ENCODE measurements at regions not wholly inside any gene's neighbourhood (a gene's known extent, or its start where the extent isn't known, plus 50 kb on each side); places are given as distances from the start of the nearest gene placed in this dataset.

- Histone ChIP-seq H3K9me3 (no peaks in the 10 kb centered on the region), H3K4me1 (no peaks in the 10 kb centered on the region), H3K27ac (no peak overlapping the region), H3K4me3 (no peak overlapping the region), H3K27me3 (replicated peaks in 1 of 7) (no peaks in the 10 kb centered on the region), H3K36me3 (no peaks in the 10 kb centered on the region)
- no peak for DNase-seq
- TF ChIP-seq CTCF (IDR thresholded peaks at IDR 0.05 in 8 of 11, conservative IDR thresholded peaks at IDR 0.05 in 3 of 11) (no peak), POLR2AphosphoS5 (IDR thresholded peaks at IDR 0.05) (no peak), POLR2A (IDR thresholded peaks at IDR 0.05) (no peak)
- intact Hi-C loops (cut with DNase I; ENCODE audit: low total_unique reads): no loop called here
Measured at GRCh38 chr12:90226211-90226610, 517.6 kb upstream of the ATP2B1 start.

- Histone ChIP-seq H3K9me3 (no peaks in the 10 kb centered on the region), H3K4me1 (peaks cover 0 to 9% (median 0%) of the 10 kb centered on the region in 6 donors), H3K27me3 (replicated peaks in 1 of 7) (no peaks in the 10 kb centered on the region), H3K36me3 (no peaks in the 10 kb centered on the region), H3K4me3 (no peak overlapping the region), H3K27ac (no peak overlapping the region)
- no peak for DNase-seq
- 13 to 36% (median 23%) methylated on average over 1 of the region's 1 CpG for WGBS, 5 donors
- TF ChIP-seq POLR2A (IDR thresholded peaks at IDR 0.05) (no peak), POLR2AphosphoS5 (IDR thresholded peaks at IDR 0.05) (no peak), CTCF (IDR thresholded peaks at IDR 0.05 in 8 of 11, conservative IDR thresholded peaks at IDR 0.05 in 3 of 11) (no peak)
- intact Hi-C loops (cut with DNase I; ENCODE audit: low total_unique reads): no loop called here
Measured at GRCh38 chr12:90216815-90217214, 508.2 kb upstream of the ATP2B1 start.

GRCh38 chr12:90216020-90216552, 507.4 kb upstream of the ATP2B1 start:
- Histone ChIP-seq H3K27me3 (replicated peaks in 1 of 7) (no peaks in the 10 kb centered on the region), H3K4me3 (no peak overlapping the region), H3K4me1 (peaks cover 0 to 9% (median 0%) of the 10 kb centered on the region in 6 donors), H3K36me3 (no peaks in the 10 kb centered on the region), H3K27ac (no peak overlapping the region), H3K9me3 (no peaks in the 10 kb centered on the region)
- TF ChIP-seq POLR2A (IDR thresholded peaks at IDR 0.05) (no peak), CTCF (IDR thresholded peaks at IDR 0.05 in 8 of 11, conservative IDR thresholded peaks at IDR 0.05 in 3 of 11) (no peak), POLR2AphosphoS5 (IDR thresholded peaks at IDR 0.05) (no peak)
- intact Hi-C loops (cut with DNase I; ENCODE audit: low total_unique reads): no loop called here
- no peak for DNase-seq
- WGBS, 5 donors: 52 to 65% (median 58%) methylated on average over 3 of the region's 3 CpGs

GRCh38 chr12:90211017-90211416, 502.4 kb upstream of the ATP2B1 start:
- Histone ChIP-seq H3K4me1 (no peaks in the 10 kb centered on the region), H3K4me3 (no peak overlapping the region), H3K27ac (no peak overlapping the region), H3K27me3 (replicated peaks in 1 of 7) (no peaks in the 10 kb centered on the region), H3K9me3 (peaks cover 0 to 23% (median 15%) of the 10 kb centered on the region in 8 donors), H3K36me3 (no peaks in the 10 kb centered on the region)
- 85 to 96% (median 92%) methylated on average over 1 of the region's 1 CpG for WGBS, 5 donors
- TF ChIP-seq POLR2A (IDR thresholded peaks at IDR 0.05): no peak
- no peak for TF ChIP-seq CTCF (IDR thresholded peaks at IDR 0.05 in 8 of 11, conservative IDR thresholded peaks at IDR 0.05 in 3 of 11)
- TF ChIP-seq POLR2AphosphoS5 (IDR thresholded peaks at IDR 0.05): no peak
- intact Hi-C loops (cut with DNase I; ENCODE audit: low total_unique reads): no loop called here
- DNase-seq: no peak

All from spleen (tissue), 11 donors.